ENCODE measurements at regions not wholly inside any gene's neighbourhood (a gene's known extent, or its start where the extent isn't known, plus 50 kb on each side); places are given as distances from the start of the nearest gene placed in this dataset.

DNA sequence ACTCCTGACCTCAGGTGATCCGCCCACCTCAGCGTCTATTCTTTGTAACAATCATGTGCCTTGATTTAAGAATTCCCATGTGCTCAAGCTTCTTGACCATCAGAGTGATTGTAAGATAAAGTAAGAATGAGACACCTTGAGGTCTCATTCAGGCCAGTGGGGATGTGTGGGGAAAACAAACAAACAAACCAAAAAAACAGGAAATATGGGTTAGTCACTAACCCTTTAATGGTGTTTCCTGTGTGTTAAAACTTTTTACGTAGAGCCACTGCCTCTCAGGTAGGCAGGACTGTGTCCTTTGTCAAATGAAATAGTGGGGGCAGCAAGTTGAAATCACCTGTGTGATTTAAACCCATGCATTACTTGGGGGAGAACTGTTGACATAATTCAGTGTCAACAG lies 91.5 kb upstream of the DHRSX start:
- intact Hi-C loops (cut with DNase I): loop anchor here in 1 of 2 donors (10.0 kb wide), 1 partner anchor 947 kb away; no protein-coding TSS in a partner anchor
- Histone ChIP-seq H3K27ac (no peak overlapping the region), H3K27me3 (no peaks in the 10 kb centered on the region), H3K4me3 (no peak overlapping the region), H3K9me3 (no peaks in the 10 kb centered on the region), H3K4me1 (peaks cover 0 to 5% of the 10 kb centered on the region in 2 donors), H3K36me3 (peaks cover 0 to 10% of the 10 kb centered on the region in 2 donors)
- TF ChIP-seq, protein P1, sequence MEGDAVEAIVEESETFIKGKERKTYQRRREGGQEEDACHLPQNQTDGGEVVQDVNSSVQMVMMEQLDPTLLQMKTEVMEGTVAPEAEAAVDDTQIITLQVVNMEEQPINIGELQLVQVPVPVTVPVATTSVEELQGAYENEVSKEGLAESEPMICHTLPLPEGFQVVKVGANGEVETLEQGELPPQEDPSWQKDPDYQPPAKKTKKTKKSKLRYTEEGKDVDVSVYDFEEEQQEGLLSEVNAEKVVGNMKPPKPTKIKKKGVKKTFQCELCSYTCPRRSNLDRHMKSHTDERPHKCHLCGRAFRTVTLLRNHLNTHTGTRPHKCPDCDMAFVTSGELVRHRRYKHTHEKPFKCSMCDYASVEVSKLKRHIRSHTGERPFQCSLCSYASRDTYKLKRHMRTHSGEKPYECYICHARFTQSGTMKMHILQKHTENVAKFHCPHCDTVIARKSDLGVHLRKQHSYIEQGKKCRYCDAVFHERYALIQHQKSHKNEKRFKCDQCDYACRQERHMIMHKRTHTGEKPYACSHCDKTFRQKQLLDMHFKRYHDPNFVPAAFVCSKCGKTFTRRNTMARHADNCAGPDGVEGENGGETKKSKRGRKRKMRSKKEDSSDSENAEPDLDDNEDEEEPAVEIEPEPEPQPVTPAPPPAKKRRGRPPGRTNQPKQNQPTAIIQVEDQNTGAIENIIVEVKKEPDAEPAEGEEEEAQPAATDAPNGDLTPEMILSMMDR (IDR thresholded peaks at IDR 0.05): no peak
- ATAC-seq: no peak
- no peak for DNase-seq

DNA sequence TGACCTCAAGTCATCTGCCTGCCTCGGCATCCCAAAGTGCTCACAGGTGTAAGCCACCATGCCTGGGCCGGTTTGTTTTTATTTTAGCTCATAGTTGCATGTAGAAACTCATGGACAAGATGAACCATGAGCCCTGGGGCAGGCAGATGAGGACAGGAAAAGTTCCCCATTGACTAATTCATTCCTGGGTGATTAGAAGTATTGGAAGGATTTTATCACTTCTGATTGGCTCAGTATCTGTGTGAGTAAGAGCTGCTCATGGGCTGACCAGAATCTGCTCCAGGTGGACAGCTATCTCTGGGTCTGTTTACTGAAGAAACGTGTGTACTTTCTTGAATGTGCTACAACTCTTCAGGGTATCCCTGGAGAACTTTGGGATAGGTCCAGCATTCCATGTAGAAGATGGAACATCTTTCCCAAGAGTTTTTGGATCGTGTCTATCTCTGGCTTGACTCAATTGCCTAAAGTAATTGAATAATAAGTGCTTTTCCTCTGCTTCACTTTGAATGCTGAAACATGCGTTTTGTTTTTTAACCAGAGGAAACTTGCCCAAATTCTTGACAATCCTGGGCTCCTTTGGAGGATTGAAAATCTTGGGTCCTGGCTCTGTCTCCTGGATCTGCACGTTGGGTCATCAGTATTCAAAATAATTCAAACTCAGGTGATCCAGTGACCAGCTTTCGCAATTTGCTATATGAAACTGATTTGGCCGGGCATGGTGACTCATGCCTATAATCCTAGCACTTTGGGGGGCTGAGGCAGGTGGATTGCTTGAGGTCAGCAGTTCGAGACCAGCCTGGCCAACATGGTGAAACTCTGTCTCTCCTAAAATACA lies 88.6 kb upstream of the DHRSX start:
- DNase-seq (no peak), ATAC-seq (no peak)
- Histone ChIP-seq H3K27ac (no peak overlapping the region), H3K27me3 (peaks cover 8 to 17% of the 10 kb centered on the region in 2 donors), H3K4me1 (peaks cover 0 to 5% of the 10 kb centered on the region in 2 donors), H3K9me3 (no peaks in the 10 kb centered on the region), H3K36me3 (no peaks in the 10 kb centered on the region), H3K4me3 (no peak overlapping the region)
- TF ChIP-seq, protein P1 (IDR thresholded peaks at IDR 0.05): no peak
- intact Hi-C loops (cut with DNase I): loop anchor here in 1 of 2 donors (10.0 kb wide), 1 partner anchor 945 kb away; no protein-coding TSS in a partner anchor

DNA sequence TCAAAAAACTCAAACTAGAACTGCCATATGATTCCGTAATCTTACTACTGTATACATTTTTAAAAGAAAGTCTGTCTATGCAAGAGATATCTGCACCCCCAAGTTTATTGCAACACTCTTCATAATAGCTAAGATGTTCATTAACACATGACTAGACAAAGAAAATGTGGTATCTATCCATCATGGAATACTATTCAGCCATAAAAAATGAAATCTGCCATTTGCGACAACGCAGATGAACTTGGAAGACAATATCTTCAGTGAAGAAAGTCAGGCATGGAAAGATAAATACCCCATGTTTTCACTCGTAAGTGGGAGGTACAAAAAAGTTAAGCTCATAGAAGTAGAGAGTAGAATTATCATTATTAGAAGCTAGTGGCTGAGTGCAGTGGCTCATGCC lies 87.3 kb upstream of the DHRSX start:
- TF ChIP-seq, protein P1 (IDR thresholded peaks at IDR 0.05): no peak
- intact Hi-C loops (cut with DNase I): no loop called here

DNA sequence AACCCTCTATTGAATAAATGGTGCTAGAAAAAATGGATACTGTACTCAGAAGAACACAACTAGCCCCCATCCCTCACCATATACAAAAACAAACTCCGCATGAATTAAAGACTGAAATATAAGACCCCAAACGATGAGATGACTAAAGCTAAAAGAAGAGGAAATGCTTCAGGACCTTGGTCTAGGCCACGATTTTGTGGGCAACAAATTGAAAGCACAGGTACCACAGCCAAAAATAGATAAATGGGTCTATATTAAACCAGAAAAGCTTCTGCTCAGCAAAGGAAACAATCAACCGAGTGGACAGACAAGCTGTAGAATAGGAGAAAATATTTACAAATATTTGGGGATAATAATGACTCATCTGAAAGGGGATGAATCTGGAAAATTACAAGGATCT lies 86.4 kb upstream of the DHRSX start:
- no peak overlapping the region for H3K27ac ChIP-seq
- H3K27me3 ChIP-seq: peaks cover 26 to 39% of the 10 kb centered on the region in 2 donors
- H3K4me1 ChIP-seq: peaks cover 0 to 4% of the 10 kb centered on the region in 2 donors
- no peak overlapping the region for H3K4me3 ChIP-seq
- no peak for ATAC-seq
- H3K36me3 ChIP-seq: no peaks in the 10 kb centered on the region
- no peak for DNase-seq
- intact Hi-C loops (cut with DNase I): no loop called here
- TF ChIP-seq, protein P1 (IDR thresholded peaks at IDR 0.05): no peak
- H3K9me3 ChIP-seq: no peaks in the 10 kb centered on the region

More for the DNA sequence above, 87.3 kb upstream of the DHRSX start:
- H3K4me3 ChIP-seq: no peak overlapping the region
- no peaks in the 10 kb centered on the region for H3K36me3 ChIP-seq
- peaks cover 0 to 4% of the 10 kb centered on the region in 2 donors for H3K4me1 ChIP-seq
- ATAC-seq: no peak
- H3K27ac ChIP-seq: no peak overlapping the region
- H3K27me3 ChIP-seq: peaks cover 18 to 30% of the 10 kb centered on the region in 2 donors
- no peak for DNase-seq
- H3K9me3 ChIP-seq: no peaks in the 10 kb centered on the region

DNA sequence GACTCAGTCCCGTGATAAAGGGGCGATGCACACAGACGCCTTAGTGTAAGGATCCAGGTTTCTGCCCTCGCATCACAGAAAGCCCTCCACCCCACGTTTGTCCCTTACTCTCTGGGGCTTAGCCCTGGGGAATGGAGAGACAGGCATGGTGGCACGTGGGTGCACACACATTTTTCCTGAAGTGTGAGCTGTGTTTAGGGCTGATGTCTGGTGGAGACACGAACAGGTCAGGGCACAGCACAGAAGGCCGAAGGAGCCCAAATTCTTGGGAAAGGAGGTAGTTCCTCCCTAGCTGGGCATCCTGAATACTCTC lies 84.3 kb upstream of the DHRSX start:
- H3K36me3 ChIP-seq: no peaks in the 10 kb centered on the region
- no peak overlapping the region for H3K4me3 ChIP-seq
- H3K27me3 ChIP-seq: peaks cover 28 to 57% of the 10 kb centered on the region in 2 donors
- H3K9me3 ChIP-seq: no peaks in the 10 kb centered on the region
- H3K27ac ChIP-seq: no peak overlapping the region
- intact Hi-C loops (cut with DNase I): no loop called here
- peaks cover 0 to 4% of the 10 kb centered on the region in 2 donors for H3K4me1 ChIP-seq
- ATAC-seq (no peak), DNase-seq (no peak)
- TF ChIP-seq, protein P1 (IDR thresholded peaks at IDR 0.05): no peak

Data from left lung (tissue), 4 donors.